Keratinocyte (primary cell): ENCODE measurements at regions not wholly inside any gene's neighbourhood (a gene's known extent, or its start where the extent isn't known, plus 50 kb on each side); places are given as distances from the start of the nearest gene placed in this dataset.

Experiments used
- CTCF ChIP-seq, 3 experiments: IDR thresholded peaks in 1 of 3; conservative IDR thresholded peaks in 1 of 3; optimal IDR thresholded peaks in 1 of 3; 2 replicates in 2 of 3; 3 replicates in 1 of 3; pipeline versions ENCODE3 to v1.5.1; 2011; ENCODE audit warnings: low read length in 3 of 3, mild to moderate bottlenecking in 3 of 3, moderate library complexity in 2 of 3, control low read depth in 1 of 3, inconsistent platforms in 1 of 3; ENCODE audit not compliant: insufficient read depth in 2 of 3; ENCODE audit errors: extremely low read depth in 1 of 3
- EZH2 ChIP-seq: IDR thresholded peaks from one replicate; pipeline ENCODE4 v1.6.1; 2012; ENCODE audit warnings: inconsistent platforms, mild to moderate bottlenecking, low read length, moderate library complexity

- no peak for TF ChIP-seq CTCF (optimal IDR thresholded peaks at IDR 0.05 in 1 of 3, IDR thresholded peaks at IDR 0.05 in 1 of 3, conservative IDR thresholded peaks at IDR 0.05 in 1 of 3; ENCODE audit: extremely low read depth in 1 of 3, insufficient read depth in 2 of 3, low read length in 3 of 3)
- no peak for TF ChIP-seq EZH2
Observed at GRCh38 chr10:117685431-117685830, 142.9 kb downstream of the EMX2 start.
